Liver (tissue), 8 donors: ENCODE measurements at regions not wholly inside any gene's neighbourhood (a gene's known extent, or its start where the extent isn't known, plus 50 kb on each side); places are given as distances from the start of the nearest gene placed in this dataset.

Experiments
- DNase-seq: peaks from one replicate; pipeline ENCODE4 v3.0.0-alpha.2; 2017; ENCODE audit warnings: low spot score
- H3K27ac ChIP-seq, 2 donors: one replicate each; pipeline ENCODE4 v1.7.0; 2013; ENCODE audit warnings: inconsistent platforms in 2 of 2, low read length in 2 of 2, control low read depth in 1 of 2, low read depth in 1 of 2, mild to moderate bottlenecking in 1 of 2
- H3K27me3 ChIP-seq, 4 donors: one replicate each; pipeline versions ENCODE4 v1.6.1 to v1.7.0; 2013; ENCODE audit warnings: low read length in 3 of 4, inconsistent platforms in 1 of 4, mild to moderate bottlenecking in 1 of 4, moderate library complexity in 1 of 4; ENCODE audit not compliant: control insufficient read depth in 4 of 4, insufficient read depth in 4 of 4
- H3K36me3 ChIP-seq, 4 donors: one replicate each; pipeline versions ENCODE4 v1.6.1 to v1.7.0; 2013; ENCODE audit warnings: low read length in 3 of 4, mild to moderate bottlenecking in 3 of 4, low read depth in 1 of 4, moderate library complexity in 1 of 4; ENCODE audit not compliant: control insufficient read depth in 4 of 4, insufficient read depth in 3 of 4
- H3K4me1 ChIP-seq, 4 donors: one replicate each; pipeline versions ENCODE4 v1.6.1 to v1.7.0; 2013; ENCODE audit warnings: low read length in 3 of 4, mild to moderate bottlenecking in 3 of 4, moderate library complexity in 1 of 4; ENCODE audit not compliant: control insufficient read depth in 4 of 4, insufficient read depth in 4 of 4
- H3K4me3 ChIP-seq, 3 donors: one replicate each; pipeline versions ENCODE4 v1.6.1 to v1.7.0; 2013; ENCODE audit warnings: low read length in 3 of 3, control low read depth in 1 of 3, low read depth in 1 of 3, mild to moderate bottlenecking in 1 of 3
- H3K9ac ChIP-seq, 2 donors: one replicate each; pipeline ENCODE4 v1.7.0; 2013; ENCODE audit warnings: low read length in 2 of 2, mild to moderate bottlenecking in 2 of 2, moderate library complexity in 2 of 2, control low read depth in 1 of 2, low read depth in 1 of 2
- H3K9me3 ChIP-seq, 4 donors: one replicate each; pipeline versions ENCODE4 v1.6.1 to v1.7.0; 2013; ENCODE audit warnings: low read length in 3 of 4; ENCODE audit not compliant: control insufficient read depth in 4 of 4
- ATF3 ChIP-seq: IDR thresholded peaks from 2 replicates; pipeline ENCODE4 v1.6.1; 2016; ENCODE audit warnings: antibody characterized with exemption
- CTCF ChIP-seq: fragments of 150-350 bp; IDR thresholded peaks from 2 replicates; pipeline ENCODE4 v1.5.1; 2017; ENCODE audit warnings: improper control_type of control experiment, low read depth, low read length; ENCODE audit not compliant: missing input control
- EGR1 ChIP-seq, 2 donors: IDR thresholded peaks; 2 replicates each; pipeline ENCODE4 v1.6.1; 2016 to 2018; ENCODE audit warnings: antibody characterized with exemption in 2 of 2, low read depth in 2 of 2
- FOXA1 ChIP-seq: IDR thresholded peaks from 2 replicates; pipeline ENCODE4 v1.6.1; 2016; ENCODE audit warnings: antibody characterized with exemption
- FOXA2 ChIP-seq: IDR thresholded peaks from 2 replicates; pipeline ENCODE4 v1.6.1; 2016; ENCODE audit warnings: antibody characterized with exemption
- GABPA ChIP-seq, 2 donors: IDR thresholded peaks in 1 of 2; conservative IDR thresholded peaks in 1 of 2; 2 replicates each; pipeline ENCODE4 v1.6.1; 2016; ENCODE audit warnings: antibody characterized with exemption in 2 of 2, mild to moderate bottlenecking in 1 of 2, moderate library complexity in 1 of 2
- HNF4A ChIP-seq, 2 donors: conservative IDR thresholded peaks; 2 replicates each; pipeline ENCODE4 v1.6.1; 2016; ENCODE audit warnings: antibody characterized with exemption in 2 of 2, mild to moderate bottlenecking in 2 of 2
- HNF4G ChIP-seq: IDR thresholded peaks from 2 replicates; pipeline ENCODE4 v1.6.1; 2016; ENCODE audit warnings: antibody characterized with exemption
- JUND ChIP-seq, 2 donors: IDR thresholded peaks; 2 replicates each; pipeline ENCODE4 v1.6.1; 2016; ENCODE audit warnings: antibody characterized with exemption in 2 of 2
- NR2F2 ChIP-seq: IDR thresholded peaks from 2 replicates; pipeline ENCODE4 v1.6.1; 2016; ENCODE audit warnings: antibody characterized with exemption
- RAD21 ChIP-seq, 2 donors: IDR thresholded peaks; 2 replicates each; pipeline ENCODE4 v1.6.1; 2016; ENCODE audit warnings: antibody characterized with exemption in 2 of 2, mild to moderate bottlenecking in 2 of 2
- REST ChIP-seq: IDR thresholded peaks from 2 replicates; pipeline ENCODE4 v1.6.1; 2016; ENCODE audit warnings: antibody characterized with exemption, mild to moderate bottlenecking
- RXRA ChIP-seq, 2 donors: IDR thresholded peaks; 2 replicates each; pipeline ENCODE4 v1.6.1; 2017 to 2018; ENCODE audit warnings: antibody characterized with exemption in 2 of 2, mild to moderate bottlenecking in 1 of 2
- SP1 ChIP-seq: IDR thresholded peaks from 2 replicates; pipeline ENCODE4 v1.6.1; 2018; ENCODE audit warnings: antibody characterized with exemption, mild to moderate bottlenecking
- TAF1 ChIP-seq: conservative IDR thresholded peaks from 2 replicates; pipeline ENCODE4 v1.6.1; 2016; ENCODE audit warnings: antibody characterized with exemption, mild to moderate bottlenecking
- YY1 ChIP-seq: IDR thresholded peaks from 2 replicates; pipeline ENCODE4 v1.6.1; 2016; ENCODE audit warnings: antibody characterized with exemption, mild to moderate bottlenecking
- ZBTB33 ChIP-seq: IDR thresholded peaks from 2 replicates; pipeline ENCODE4 v1.6.1; 2016; ENCODE audit warnings: antibody characterized with exemption
- WGBS: extraction: QIAGEN DNeasy Blood & Tissue Kit; methylation state at CpG from one replicate; pipeline ENCODE4 v1.1.7; 2013; 5-methylcytosine and 5-hydroxymethylcytosine counted together
- TF ChIP-seq, protein P1 (sequence below): IDR thresholded peaks from 2 replicates; pipeline ENCODE4 v1.6.1; 2016; ENCODE audit warnings: antibody characterized with exemption
- donor health status: healthy.
- donor health status: healthy.
- donor health status: healthy.
- donor health status: healthy.
- donor health status: healthy.

GRCh38 chr2:20147351-20147750, 77.6 kb downstream of the SDC1 start:
- no peak for DNase-seq
- TF ChIP-seq HNF4A (conservative IDR thresholded peaks at IDR 0.05) (no peak), SP1 (no peak), HNF4G (no peak), NR2F2 (no peak), FOXA1 (no peak), EGR1 (IDR thresholded peaks at IDR 0.05; ENCODE audit: low read depth in 2 of 2) (no peak), TAF1 (no peak), YY1 (no peak), ZBTB33 (no peak), ATF3 (no peak), REST (no peak), JUND (IDR thresholded peaks at IDR 0.05) (no peak), FOXA2 (no peak), CTCF (no peak), RXRA (IDR thresholded peaks at IDR 0.05) (no peak), RAD21 (IDR thresholded peaks at IDR 0.05) (no peak), GABPA (IDR thresholded peaks at IDR 0.05 in 1 of 2, conservative IDR thresholded peaks at IDR 0.05 in 1 of 2) (no peak)
- TF ChIP-seq, protein P1, sequence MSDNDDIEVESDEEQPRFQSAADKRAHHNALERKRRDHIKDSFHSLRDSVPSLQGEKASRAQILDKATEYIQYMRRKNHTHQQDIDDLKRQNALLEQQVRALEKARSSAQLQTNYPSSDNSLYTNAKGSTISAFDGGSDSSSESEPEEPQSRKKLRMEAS = no peak
- H3K4me3 ChIP-seq = no peak overlapping the region
- H3K9me3 ChIP-seq = no peaks in the 10 kb centered on the region
- H3K36me3 ChIP-seq = no peaks in the 10 kb centered on the region
- no peak overlapping the region for H3K27ac ChIP-seq
- H3K27me3 ChIP-seq = no peaks in the 10 kb centered on the region
- 94% methylated on average over 3 of the region's 3 CpGs for WGBS
- no peaks in the 10 kb centered on the region for H3K4me1 ChIP-seq
- H3K9ac ChIP-seq = no peak overlapping the region

DNA sequence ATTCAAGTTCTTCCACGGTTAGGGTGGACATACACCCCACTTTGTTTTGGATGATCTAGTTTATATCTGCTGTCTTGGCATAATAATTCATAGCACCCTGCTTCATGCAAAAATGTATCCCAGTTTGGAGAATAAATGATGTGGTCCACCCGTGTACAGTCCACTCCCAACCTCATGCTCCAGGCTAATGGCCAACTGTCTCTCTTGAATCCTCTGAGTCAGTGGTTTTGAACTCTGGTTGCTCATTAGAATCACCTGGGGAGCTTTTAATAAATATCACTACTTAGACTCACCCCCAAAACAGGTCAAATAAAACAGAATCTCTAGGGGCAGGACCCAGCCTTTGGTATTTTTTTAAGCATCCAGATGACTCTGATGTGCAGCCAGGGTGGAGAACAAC, 78.5 kb downstream of the SDC1 start:
- TF ChIP-seq RAD21 (IDR thresholded peaks at IDR 0.05) = no peak
- TF ChIP-seq FOXA1 = no peak
- no peak for TF ChIP-seq TAF1
- no peak for TF ChIP-seq JUND (IDR thresholded peaks at IDR 0.05)
- 96% methylated on average over 2 of the region's 2 CpGs for WGBS
- no peak for DNase-seq
- Histone ChIP-seq H3K27ac (no peak overlapping the region), H3K9ac (no peak overlapping the region), H3K4me3 (no peak overlapping the region), H3K27me3 (no peaks in the 10 kb centered on the region), H3K36me3 (no peaks in the 10 kb centered on the region), H3K4me1 (peaks cover 0 to 4% (median 2%) of the 10 kb centered on the region in 4 donors), H3K9me3 (no peaks in the 10 kb centered on the region)
